Colonic mucosa (tissue), 4 donors: ENCODE measurements at regions not wholly inside any gene's neighbourhood (a gene's known extent, or its start where the extent isn't known, plus 50 kb on each side); places are given as distances from the start of the nearest gene placed in this dataset.

Experiments
- DNase-seq: peaks from one replicate; pipeline ENCODE4 v3.0.0-alpha.2; 2020
- H3K27ac ChIP-seq: fragments of 200-600 bp; one replicate; pipeline ENCODE4 v1.8.0; 2021
- H3K27me3 ChIP-seq: fragments of 200-600 bp; one replicate; pipeline ENCODE4 v1.8.0; 2021
- H3K36me3 ChIP-seq: fragments of 200-600 bp; one replicate; pipeline ENCODE4 v1.8.0; 2021
- H3K4me1 ChIP-seq: fragments of 200-600 bp; one replicate; pipeline ENCODE4 v1.8.0; 2021; ENCODE audit warnings: mild to moderate bottlenecking
- H3K4me3 ChIP-seq: fragments of 200-600 bp; one replicate; pipeline ENCODE4 v1.8.0; 2021
- H3K9ac ChIP-seq, 2 donors: one replicate each; pipeline ENCODE4 v1.7.0; 2013; ENCODE audit warnings: control low read depth in 2 of 2, low read depth in 2 of 2, low read length in 2 of 2
- H3K9me3 ChIP-seq: fragments of 200-600 bp; one replicate; pipeline ENCODE4 v1.8.0; 2021
- intact Hi-C: fragments of 100-400 bp; cut with DNase I; formaldehyde crosslinking; loops from one replicate; pipeline ENCODE4 v1.14.1; 2022
- TF ChIP-seq, protein P1 (sequence below): fragments of 200-600 bp; IDR thresholded peaks from one replicate; pipeline ENCODE4 v1.8.0; 2022; ENCODE audit warnings: antibody characterized with exemption, mild to moderate bottlenecking
- donor health status: healthy.
- donor health status: DM: no; HTN: no; CAD: no.
- donor health status: DM: no; HTN: no; CAD: no.

DNA sequence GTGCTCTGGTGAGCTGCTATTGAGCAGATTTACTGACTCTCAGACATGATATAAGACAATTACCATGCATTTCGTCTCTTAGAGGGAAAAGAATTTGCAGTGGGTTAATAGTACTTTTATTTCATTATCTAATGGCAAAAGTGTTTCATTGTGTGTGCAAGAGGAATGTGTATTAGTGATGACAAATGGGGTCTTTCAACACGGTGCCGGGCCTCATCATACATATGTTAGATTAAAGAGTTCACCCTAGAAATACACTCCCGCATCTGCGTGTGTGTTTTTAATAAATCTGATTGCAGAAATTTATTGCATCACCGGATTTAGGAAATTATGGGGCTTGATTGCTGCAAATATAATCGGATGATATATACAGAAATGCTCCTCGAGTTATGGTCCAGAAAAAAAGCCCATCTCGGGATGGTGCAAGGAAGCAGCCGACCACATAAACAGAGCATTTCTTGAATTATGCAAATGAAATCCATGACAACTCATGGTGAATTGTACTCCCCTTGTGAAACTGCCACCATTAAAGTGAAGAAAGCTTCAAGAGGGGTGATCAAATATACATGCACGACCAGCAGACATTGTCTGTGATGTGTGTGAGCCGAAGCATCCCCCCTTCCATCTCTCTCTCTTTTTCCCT lies 156.0 kb downstream of the PHETA1 start:
- no peak overlapping the region for H3K27ac ChIP-seq
- DNase-seq: no peak
- H3K9ac ChIP-seq: no peak overlapping the region
- TF ChIP-seq, protein P1, sequence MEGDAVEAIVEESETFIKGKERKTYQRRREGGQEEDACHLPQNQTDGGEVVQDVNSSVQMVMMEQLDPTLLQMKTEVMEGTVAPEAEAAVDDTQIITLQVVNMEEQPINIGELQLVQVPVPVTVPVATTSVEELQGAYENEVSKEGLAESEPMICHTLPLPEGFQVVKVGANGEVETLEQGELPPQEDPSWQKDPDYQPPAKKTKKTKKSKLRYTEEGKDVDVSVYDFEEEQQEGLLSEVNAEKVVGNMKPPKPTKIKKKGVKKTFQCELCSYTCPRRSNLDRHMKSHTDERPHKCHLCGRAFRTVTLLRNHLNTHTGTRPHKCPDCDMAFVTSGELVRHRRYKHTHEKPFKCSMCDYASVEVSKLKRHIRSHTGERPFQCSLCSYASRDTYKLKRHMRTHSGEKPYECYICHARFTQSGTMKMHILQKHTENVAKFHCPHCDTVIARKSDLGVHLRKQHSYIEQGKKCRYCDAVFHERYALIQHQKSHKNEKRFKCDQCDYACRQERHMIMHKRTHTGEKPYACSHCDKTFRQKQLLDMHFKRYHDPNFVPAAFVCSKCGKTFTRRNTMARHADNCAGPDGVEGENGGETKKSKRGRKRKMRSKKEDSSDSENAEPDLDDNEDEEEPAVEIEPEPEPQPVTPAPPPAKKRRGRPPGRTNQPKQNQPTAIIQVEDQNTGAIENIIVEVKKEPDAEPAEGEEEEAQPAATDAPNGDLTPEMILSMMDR: no peak
- no peaks in the 10 kb centered on the region for H3K9me3 ChIP-seq
- H3K27me3 ChIP-seq: no peaks in the 10 kb centered on the region
- H3K36me3 ChIP-seq: no peaks in the 10 kb centered on the region
- H3K4me1 ChIP-seq: no peaks in the 10 kb centered on the region
- intact Hi-C loops: no loop called here
- H3K4me3 ChIP-seq: no peak overlapping the region

DNA sequence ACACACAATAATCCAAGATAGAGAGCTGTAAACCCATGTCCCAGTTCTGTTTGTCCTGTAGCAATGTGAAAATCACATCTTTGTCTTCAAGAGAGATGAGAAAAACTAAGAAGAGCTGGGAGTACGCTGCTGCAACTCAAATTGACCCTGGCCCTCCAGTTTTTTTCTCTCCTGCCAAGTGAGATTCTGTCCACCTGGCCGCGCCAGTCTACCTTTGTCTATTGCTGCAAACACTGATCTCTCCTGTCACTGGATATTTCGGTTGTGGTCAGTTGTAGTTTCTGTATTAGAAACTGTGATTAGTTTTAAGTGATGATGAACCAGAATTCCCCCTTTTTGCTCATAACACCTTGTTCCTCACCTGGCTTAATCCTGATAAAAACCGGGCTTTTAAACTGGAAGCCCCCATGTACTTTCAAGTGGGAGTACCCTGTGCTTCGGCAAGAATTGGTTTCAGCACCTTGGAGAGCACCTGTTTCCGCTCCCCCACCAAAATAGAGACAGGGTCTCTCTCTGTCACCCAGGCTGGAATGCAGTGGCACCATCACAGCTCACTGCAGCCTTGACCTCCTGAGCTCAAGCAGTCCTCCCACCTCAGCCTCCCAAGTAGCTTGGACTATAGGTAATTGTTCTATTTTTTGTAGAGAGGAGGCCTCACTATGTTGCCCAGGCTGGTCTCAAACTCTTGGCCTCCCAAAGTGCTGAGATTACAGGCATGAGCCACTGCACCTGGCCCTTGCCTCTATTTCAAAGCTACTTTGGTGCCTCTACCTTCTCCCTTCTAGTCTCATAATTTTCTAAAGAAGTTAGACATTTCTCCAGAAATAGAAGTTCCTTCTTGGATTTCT lies 156.8 kb downstream of the PHETA1 start:
- intact Hi-C loops: no loop called here
- Histone ChIP-seq H3K27ac (no peak overlapping the region), H3K4me1 (no peaks in the 10 kb centered on the region), H3K4me3 (no peak overlapping the region), H3K9me3 (no peaks in the 10 kb centered on the region), H3K27me3 (no peaks in the 10 kb centered on the region), H3K36me3 (no peaks in the 10 kb centered on the region), H3K9ac (no peak overlapping the region)
- TF ChIP-seq, protein P1: no peak
- DNase-seq: no peak

DNA sequence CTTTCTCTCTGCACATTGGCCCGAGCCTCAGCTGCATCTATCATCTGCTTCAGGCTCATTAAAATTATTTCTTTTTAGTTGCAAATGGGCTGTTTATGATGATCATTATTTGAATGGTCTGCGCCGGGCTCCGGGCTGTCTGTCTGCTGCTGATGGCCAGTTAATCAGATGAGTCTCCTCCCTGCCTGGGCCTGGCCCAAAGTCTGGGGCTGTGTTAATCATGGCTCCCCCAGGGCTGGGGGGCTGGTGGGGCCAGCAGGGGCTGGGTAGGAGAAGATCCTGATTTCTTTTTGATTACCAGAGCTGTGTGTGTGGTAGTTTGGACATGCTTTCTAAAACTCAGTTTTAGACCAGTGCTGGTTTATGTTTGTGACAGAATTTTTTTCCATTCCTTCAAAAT lies 159.1 kb downstream of the PHETA1 start:
- Histone ChIP-seq H3K4me3 (no peak overlapping the region), H3K36me3 (no peaks in the 10 kb centered on the region), H3K9ac (no peak overlapping the region), H3K27ac (no peak overlapping the region), H3K9me3 (no peaks in the 10 kb centered on the region), H3K4me1 (no peaks in the 10 kb centered on the region), H3K27me3 (no peaks in the 10 kb centered on the region)
- no peak for DNase-seq
- intact Hi-C loops: no loop called here
- TF ChIP-seq, protein P1: no peak

DNA sequence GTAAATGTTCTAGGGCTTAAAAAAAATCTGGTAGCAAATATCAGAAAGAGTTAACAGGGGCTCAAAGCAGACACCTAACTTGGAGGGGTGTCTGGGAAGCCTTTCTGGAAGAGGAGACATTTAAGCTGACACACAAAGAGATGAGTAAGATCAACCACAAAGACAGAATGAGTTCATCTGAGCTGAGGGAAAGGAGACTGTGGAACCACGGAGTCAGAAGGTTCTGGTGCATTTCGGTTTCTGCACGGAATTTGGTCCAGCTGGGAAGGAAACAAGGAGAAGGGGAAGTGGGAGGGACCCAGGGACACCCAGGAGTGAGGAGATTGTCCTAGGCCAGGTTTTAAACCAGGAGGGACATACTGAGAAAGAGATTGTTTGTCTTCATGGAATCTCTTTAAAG lies 161.1 kb downstream of the PHETA1 start:
- Histone ChIP-seq H3K9ac (no peak overlapping the region), H3K9me3 (no peaks in the 10 kb centered on the region), H3K36me3 (no peaks in the 10 kb centered on the region), H3K27me3 (no peaks in the 10 kb centered on the region), H3K4me3 (no peak overlapping the region), H3K27ac (no peak overlapping the region), H3K4me1 (no peaks in the 10 kb centered on the region)
- TF ChIP-seq, protein P1: no peak
- intact Hi-C loops: no loop called here
- no peak for DNase-seq

DNA sequence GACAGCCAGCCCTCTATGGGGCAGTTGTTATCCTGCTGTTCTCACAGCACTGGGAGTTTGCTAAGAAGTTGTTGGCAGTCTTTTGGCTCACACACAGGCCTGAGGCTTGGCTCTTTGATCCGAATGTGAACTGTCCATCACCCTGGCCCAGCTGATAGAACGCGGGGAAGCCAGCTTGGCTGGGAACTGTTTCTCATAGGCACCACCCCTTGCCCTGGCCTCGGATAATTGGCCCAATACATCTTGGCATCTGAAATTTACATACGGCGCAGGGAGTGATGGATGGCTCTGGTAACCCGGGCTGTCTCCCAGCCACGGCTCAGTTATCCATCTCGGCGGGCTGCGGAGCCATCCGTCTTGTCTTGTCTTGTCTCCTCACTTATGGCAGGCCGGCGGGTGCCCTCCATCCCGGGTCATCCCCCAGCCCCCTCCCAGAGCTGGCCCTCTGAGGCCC lies 164.1 kb downstream of the PHETA1 start:
- DNase-seq: no peak
- no peaks in the 10 kb centered on the region for H3K36me3 ChIP-seq
- no peaks in the 10 kb centered on the region for H3K27me3 ChIP-seq

More for the DNA sequence above, 164.1 kb downstream of the PHETA1 start:
- no peaks in the 10 kb centered on the region for H3K9me3 ChIP-seq
- H3K9ac ChIP-seq: no peak overlapping the region
- intact Hi-C loops: no loop called here
- TF ChIP-seq, protein P1: no peak
- no peaks in the 10 kb centered on the region for H3K4me1 ChIP-seq
- H3K4me3 ChIP-seq: no peak overlapping the region
- H3K27ac ChIP-seq: no peak overlapping the region
